Right lobe of liver (tissue), 6 donors: ENCODE measurements at regions not wholly inside any gene's neighbourhood (a gene's known extent, or its start where the extent isn't known, plus 50 kb on each side); places are given as distances from the start of the nearest gene placed in this dataset.

Source experiments
- ATAC-seq, 4 donors: fragments of 200-7000 bp; cut with Tn5 transposase; one replicate each; pipeline ENCODE4 v1.9.1; 2020; ENCODE audit warnings: mild to moderate bottlenecking in 4 of 4, moderate library complexity in 4 of 4
- DNase-seq, 3 donors: peaks; one replicate each; pipeline ENCODE4 v3.0.0-alpha.2; 2020
- H3K27ac ChIP-seq, 3 donors: fragments of 200-600 bp; one replicate each; pipeline ENCODE4 v1.8.0; 2022
- H3K27me3 ChIP-seq, 2 donors: fragments of 200-600 bp; one replicate each; pipeline ENCODE4 v1.8.0; 2022
- H3K36me3 ChIP-seq, 4 donors: fragments of 200-600 bp; sonication (generic) in 1 of 4; one replicate each; pipeline versions ENCODE4 v1.5.1 to v1.8.0; 2017 to 2022; ENCODE audit warnings: control low read depth in 1 of 4
- H3K4me1 ChIP-seq, 4 donors: fragments of 200-600 bp; sonication (generic) in 1 of 4; one replicate each; pipeline versions ENCODE4 v1.5.1 to v1.8.0; 2017 to 2022; ENCODE audit warnings: control low read depth in 1 of 4
- H3K4me3 ChIP-seq, 3 donors: fragments of 200-600 bp; one replicate each; pipeline ENCODE4 v1.8.0; 2022
- H3K9me3 ChIP-seq, 4 donors: fragments of 200-600 bp; sonication (generic) in 1 of 4; one replicate each; pipeline versions ENCODE4 v1.5.1 to v1.8.0; 2017 to 2022; ENCODE audit warnings: control low read depth in 1 of 4
- POLR2A ChIP-seq: fragments of 450-650 bp; IDR thresholded peaks from one replicate; pipeline ENCODE4 v1.6.1; 2017; ENCODE audit warnings: antibody characterized with exemption, mild to moderate bottlenecking
- WGBS: methylation state at CpG from one replicate; pipeline ENCODE4 v1.1.6; 2018; ENCODE audit warnings: low coverage, low lambda C conversion rate; ENCODE audit not compliant: insufficient coverage; ENCODE audit errors: missing lambda C conversion rate; 5-methylcytosine and 5-hydroxymethylcytosine counted together
- intact Hi-C, 2 donors: fragments of 100-400 bp; cut with DNase I; formaldehyde crosslinking; loops; one replicate each; pipeline versions ENCODE4 v1.11.2 to v1.14.1; 2022
- TF ChIP-seq, protein P1 (sequence below), 4 donors: fragments of 200-600 bp in 3 of 4; fragments of 450-650 bp in 1 of 4; IDR thresholded peaks; one replicate each; pipeline versions ENCODE4 v1.5.1 to v1.8.0; 2016 to 2022; ENCODE audit warnings: antibody characterized with exemption in 4 of 4, mild to moderate bottlenecking in 2 of 4
- donor health status: DM: no; HTN: yes; CAD: no.
- donor health status: DM: no; HTN: no; CAD: no.
- donor health status: DM: no; HTN: no; CAD: no.
- donor health status: DM: no; HTN: yes; CAD: no.
- donor health status: DM: no; HTN: yes; CAD: no.

DNA sequence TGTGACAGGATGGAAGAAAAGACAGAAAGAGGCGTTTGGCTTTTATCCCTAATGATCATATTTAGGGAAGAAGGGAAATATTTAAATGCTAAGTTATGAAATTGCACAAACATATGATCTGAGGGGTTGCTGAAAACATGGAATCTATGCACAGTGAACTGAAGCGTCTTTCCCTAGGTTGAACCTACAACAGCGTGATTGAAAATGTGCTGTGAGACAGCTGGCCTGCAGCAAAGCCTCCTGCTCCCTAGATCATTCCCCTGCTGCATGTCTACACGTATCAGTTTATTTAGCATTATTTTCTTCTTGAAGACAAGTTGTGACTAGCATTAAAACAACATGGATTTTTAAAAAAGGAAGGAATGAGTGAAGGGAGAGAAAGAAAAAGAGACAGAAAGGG lies 272.5 kb upstream of the TRAM1L1 start:
- Histone ChIP-seq H3K4me3 (no peak overlapping the region), H3K27ac (no peak overlapping the region), H3K4me1 (no peaks in the 10 kb centered on the region), H3K9me3 (no peaks in the 10 kb centered on the region), H3K36me3 (no peaks in the 10 kb centered on the region), H3K27me3 (no peaks in the 10 kb centered on the region)
- TF ChIP-seq, protein P1, sequence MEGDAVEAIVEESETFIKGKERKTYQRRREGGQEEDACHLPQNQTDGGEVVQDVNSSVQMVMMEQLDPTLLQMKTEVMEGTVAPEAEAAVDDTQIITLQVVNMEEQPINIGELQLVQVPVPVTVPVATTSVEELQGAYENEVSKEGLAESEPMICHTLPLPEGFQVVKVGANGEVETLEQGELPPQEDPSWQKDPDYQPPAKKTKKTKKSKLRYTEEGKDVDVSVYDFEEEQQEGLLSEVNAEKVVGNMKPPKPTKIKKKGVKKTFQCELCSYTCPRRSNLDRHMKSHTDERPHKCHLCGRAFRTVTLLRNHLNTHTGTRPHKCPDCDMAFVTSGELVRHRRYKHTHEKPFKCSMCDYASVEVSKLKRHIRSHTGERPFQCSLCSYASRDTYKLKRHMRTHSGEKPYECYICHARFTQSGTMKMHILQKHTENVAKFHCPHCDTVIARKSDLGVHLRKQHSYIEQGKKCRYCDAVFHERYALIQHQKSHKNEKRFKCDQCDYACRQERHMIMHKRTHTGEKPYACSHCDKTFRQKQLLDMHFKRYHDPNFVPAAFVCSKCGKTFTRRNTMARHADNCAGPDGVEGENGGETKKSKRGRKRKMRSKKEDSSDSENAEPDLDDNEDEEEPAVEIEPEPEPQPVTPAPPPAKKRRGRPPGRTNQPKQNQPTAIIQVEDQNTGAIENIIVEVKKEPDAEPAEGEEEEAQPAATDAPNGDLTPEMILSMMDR (IDR thresholded peaks at IDR 0.05) = no peak
- no peak for TF ChIP-seq POLR2A
- intact Hi-C loops = no loop called here
- WGBS = 37% methylated on average over 4 of the region's 4 CpGs
- DNase-seq (no peak), ATAC-seq (no peak)

- Histone ChIP-seq H3K27ac (no peak overlapping the region), H3K4me3 (no peak overlapping the region), H3K4me1 (no peaks in the 10 kb centered on the region), H3K9me3 (no peaks in the 10 kb centered on the region), H3K36me3 (no peaks in the 10 kb centered on the region), H3K27me3 (no peaks in the 10 kb centered on the region)
- WGBS = 51% methylated on average over 4 of the region's 4 CpGs
- DNase-seq (no peak), ATAC-seq (no peak)
- TF ChIP-seq, protein P1 (IDR thresholded peaks at IDR 0.05) = no peak
- no peak for TF ChIP-seq POLR2A
- intact Hi-C loops = no loop called here
Observed at GRCh38 chr4:117370944-117371668, 285.7 kb upstream of the TRAM1L1 start.

- ATAC-seq (no peak), DNase-seq (no peak)
- Histone ChIP-seq H3K4me3 (no peak overlapping the region), H3K4me1 (no peaks in the 10 kb centered on the region), H3K36me3 (no peaks in the 10 kb centered on the region), H3K9me3 (no peaks in the 10 kb centered on the region), H3K27ac (no peak overlapping the region), H3K27me3 (no peaks in the 10 kb centered on the region)
- intact Hi-C loops = no loop called here
- WGBS = 24% methylated on average over 3 of the region's 3 CpGs
- no peak for TF ChIP-seq POLR2A
- TF ChIP-seq, protein P1 (IDR thresholded peaks at IDR 0.05) = no peak
Observed at GRCh38 chr4:117375101-117375500, 289.7 kb upstream of the TRAM1L1 start.

DNA sequence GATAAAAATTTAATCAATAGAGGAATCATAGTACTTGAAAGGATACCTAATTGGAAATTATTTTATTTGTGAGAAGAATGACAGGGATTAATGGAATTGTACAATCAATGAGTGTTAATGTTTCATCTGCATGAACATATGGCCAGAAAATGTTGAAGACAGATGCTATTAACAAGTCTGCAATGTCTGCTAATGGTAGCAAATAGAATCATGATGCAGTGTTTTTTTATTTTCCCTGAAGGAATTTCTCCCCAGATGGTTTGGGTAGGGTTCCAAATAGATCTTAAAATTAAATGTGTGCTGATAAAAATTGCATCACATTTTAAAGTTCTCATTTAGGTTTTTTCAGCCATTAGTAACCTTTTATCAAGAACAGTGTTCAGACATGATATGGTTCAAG lies 291.3 kb upstream of the TRAM1L1 start:
- H3K9me3 ChIP-seq = no peaks in the 10 kb centered on the region
- no peak for ATAC-seq
- intact Hi-C loops = no loop called here
- no peak for DNase-seq
- no peaks in the 10 kb centered on the region for H3K4me1 ChIP-seq
- no peak overlapping the region for H3K27ac ChIP-seq
- H3K4me3 ChIP-seq = no peak overlapping the region
- H3K27me3 ChIP-seq = no peaks in the 10 kb centered on the region
- no peaks in the 10 kb centered on the region for H3K36me3 ChIP-seq
- TF ChIP-seq, protein P1 (IDR thresholded peaks at IDR 0.05) = no peak
- TF ChIP-seq POLR2A = no peak

- Histone ChIP-seq H3K4me3 (no peak overlapping the region), H3K36me3 (no peaks in the 10 kb centered on the region), H3K27me3 (no peaks in the 10 kb centered on the region), H3K27ac (no peak overlapping the region), H3K4me1 (no peaks in the 10 kb centered on the region), H3K9me3 (no peaks in the 10 kb centered on the region)
- no peak for DNase-seq
- no peak for ATAC-seq
- intact Hi-C loops = no loop called here
- WGBS = 67% methylated on average over 7 of the region's 7 CpGs
- TF ChIP-seq, protein P1 (IDR thresholded peaks at IDR 0.05) = no peak
- TF ChIP-seq POLR2A = no peak
Observed at GRCh38 chr4:117378942-117379341, 293.6 kb upstream of the TRAM1L1 start.
